ENCODE measurements at regions not wholly inside any gene's neighbourhood (a gene's known extent, or its start where the extent isn't known, plus 50 kb on each side); places are given as distances from the start of the nearest gene placed in this dataset.

DNA sequence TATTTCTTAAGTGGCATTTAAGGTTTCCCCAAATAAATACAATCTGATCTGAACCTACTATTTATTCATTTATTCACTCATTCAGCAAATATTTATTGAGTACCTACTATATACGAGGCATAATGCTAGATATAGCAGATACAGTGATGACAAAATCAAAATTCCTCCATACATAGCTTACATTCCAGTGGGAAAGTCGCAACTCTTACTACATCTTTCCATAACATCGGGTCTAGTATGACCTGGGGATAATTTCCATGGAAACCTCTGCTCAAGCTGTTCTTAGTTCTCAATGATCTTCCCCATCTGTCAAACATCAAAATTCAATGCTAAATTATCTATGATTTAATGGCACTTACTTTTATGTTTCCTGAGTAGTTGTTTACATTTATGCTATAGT lies 70.8 kb upstream of the PRKACB start:
- DNase-seq (ENCODE audit: low spot score), result no peak
- H3K9me3 ChIP-seq (ENCODE audit: low read depth, low read length, poor library complexity, severe bottlenecking), result peaks cover 19% of the 10 kb centered on the region
- ChIA-PET POLR2A (ENCODE audit: low non-redundant PET) (no interaction called here), CTCF (no interaction called here)
- intact Hi-C loops (cut with micrococcal nuclease; ENCODE audit: unreplicated experiment), result no loop called here
- no peak overlapping the region for H3K4me3 ChIP-seq (ENCODE audit: low read depth, low read length, poor library complexity, severe bottlenecking)
- H3K4me1 ChIP-seq (ENCODE audit: insufficient read depth, low read length, poor library complexity, severe bottlenecking), result no peaks in the 10 kb centered on the region
- no peaks in the 10 kb centered on the region for H3K27me3 ChIP-seq (replicated peaks; ENCODE audit: insufficient read depth, low read depth, low read length, poor library complexity)
- no peaks in the 10 kb centered on the region for H3K36me3 ChIP-seq (ENCODE audit: insufficient read depth, low read length, poor library complexity, severe bottlenecking)
- BruUV-seq (replicated peaks), result no TSS peak
- TF ChIP-seq EZH2 (IDR thresholded peaks at IDR 0.05; ENCODE audit: borderline replicate concordance, low read depth, low read length, poor library complexity, severe bottlenecking) (no peak), CTCF (conservative IDR thresholded peaks at IDR 0.05; ENCODE audit: low read depth, low read length) (no peak)
- H3K27ac ChIP-seq (ENCODE audit: low read depth, low read length, poor library complexity, severe bottlenecking), result no peak overlapping the region

DNA sequence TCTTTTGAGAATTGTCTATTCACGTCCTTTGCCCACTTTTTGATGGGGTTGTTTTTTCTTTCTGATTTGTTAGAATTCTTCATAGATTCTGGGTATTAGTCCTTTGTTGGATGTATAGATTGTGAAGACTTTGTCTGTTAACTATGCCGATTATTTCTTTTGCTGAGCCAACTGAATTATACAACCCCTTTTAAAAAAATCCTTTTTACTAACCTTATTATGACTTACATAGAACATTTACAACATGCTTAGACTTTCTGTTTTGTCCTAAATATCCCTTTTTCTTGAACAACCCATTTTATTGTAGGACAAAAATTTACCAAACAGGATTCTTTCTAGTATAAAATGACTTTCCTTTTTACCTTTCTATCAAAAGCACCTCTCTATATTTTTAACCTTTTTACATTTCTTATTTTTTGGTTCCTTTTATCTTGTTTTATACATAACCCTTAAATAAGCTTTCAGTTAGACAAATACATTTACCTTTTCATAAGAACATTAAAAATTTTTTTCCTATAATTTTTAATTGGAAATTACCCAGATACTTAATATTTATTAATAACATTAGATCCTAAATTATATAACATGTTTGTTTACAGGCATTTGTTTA lies 70.4 kb upstream of the TTLL7 start:
- no TSS peak for BruUV-seq (replicated peaks)
- ChIA-PET CTCF (no interaction called here), POLR2A (ENCODE audit: low non-redundant PET) (no interaction called here)
- TF ChIP-seq EZH2 (IDR thresholded peaks at IDR 0.05; ENCODE audit: borderline replicate concordance, low read depth, low read length, poor library complexity, severe bottlenecking) (no peak), CTCF (conservative IDR thresholded peaks at IDR 0.05; ENCODE audit: low read depth, low read length) (no peak)
- Histone ChIP-seq H3K9me3 (ENCODE audit: low read depth, low read length, poor library complexity, severe bottlenecking) (peaks cover 27% of the 10 kb centered on the region), H3K27ac (ENCODE audit: low read depth, low read length, poor library complexity, severe bottlenecking) (no peak overlapping the region), H3K4me1 (ENCODE audit: insufficient read depth, low read length, poor library complexity, severe bottlenecking) (no peaks in the 10 kb centered on the region), H3K36me3 (ENCODE audit: insufficient read depth, low read length, poor library complexity, severe bottlenecking) (no peaks in the 10 kb centered on the region), H3K4me3 (ENCODE audit: low read depth, low read length, poor library complexity, severe bottlenecking) (no peak overlapping the region), H3K27me3 (replicated peaks; ENCODE audit: insufficient read depth, low read depth, low read length, poor library complexity) (no peaks in the 10 kb centered on the region)
- intact Hi-C loops (cut with micrococcal nuclease; ENCODE audit: unreplicated experiment), result no loop called here
- peak; percentile 29 for DNase-seq (ENCODE audit: low spot score)

- POLR2A ChIA-PET (ENCODE audit: low non-redundant PET), result no interaction called here
- Histone ChIP-seq H3K4me1 (ENCODE audit: insufficient read depth, low read length, poor library complexity, severe bottlenecking) (no peaks in the 10 kb centered on the region), H3K27ac (ENCODE audit: low read depth, low read length, poor library complexity, severe bottlenecking) (no peak overlapping the region), H3K9me3 (ENCODE audit: low read depth, low read length, poor library complexity, severe bottlenecking) (peaks cover 2% of the 10 kb centered on the region), H3K4me3 (ENCODE audit: low read depth, low read length, poor library complexity, severe bottlenecking) (no peak overlapping the region), H3K36me3 (ENCODE audit: insufficient read depth, low read length, poor library complexity, severe bottlenecking) (no peaks in the 10 kb centered on the region), H3K27me3 (replicated peaks; ENCODE audit: insufficient read depth, low read depth, low read length, poor library complexity) (no peaks in the 10 kb centered on the region)
- TF ChIP-seq EZH2 (IDR thresholded peaks at IDR 0.05; ENCODE audit: borderline replicate concordance, low read depth, low read length, poor library complexity, severe bottlenecking) (no peak), CTCF (conservative IDR thresholded peaks at IDR 0.05; ENCODE audit: low read depth, low read length) (no peak)
- no peak for DNase-seq (ENCODE audit: low spot score)
- BruUV-seq (replicated peaks), result no TSS peak
- intact Hi-C loops (cut with micrococcal nuclease; ENCODE audit: unreplicated experiment), result no loop called here
- CTCF ChIA-PET, result no interaction called here
Measured at GRCh38 chr1:84062496-84062895, 63.6 kb upstream of the TTLL7 start.
